Pancreas (tissue), 10 donors: ENCODE measurements at regions not wholly inside any gene's neighbourhood (a gene's known extent, or its start where the extent isn't known, plus 50 kb on each side); places are given as distances from the start of the nearest gene placed in this dataset.

Experiments used
- ATAC-seq, 4 donors: fragments of 200-7000 bp; cut with Tn5 transposase; one replicate each; pipeline versions ENCODE4 v1.8.0 to v1.9.1; 2020; ENCODE audit warnings: mild to moderate bottlenecking in 4 of 4, moderate library complexity in 4 of 4
- DNase-seq, 6 donors: peaks; one replicate each; pipeline ENCODE4 v3.0.0-alpha.2; 2020
- FAIRE-seq: peaks from 2 replicates; lab custom pipeline; 2012; peaks lifted over from hg19 to GRCh38; lab: Jason Lieb, UNC
- H3K27ac ChIP-seq, 4 donors: fragments of 200-600 bp; sonication (generic); 1 replicate in 3 of 4; 2 replicates in 1 of 4; pipeline versions ENCODE4 v1.5.0 to v1.8.0; 2020
- H3K27me3 ChIP-seq, 4 donors: fragments of 200-600 bp; one replicate each; pipeline ENCODE4 v1.8.0; 2021
- H3K36me3 ChIP-seq, 3 donors: fragments of 200-600 bp; sonication (generic) in 1 of 3; one replicate each; pipeline versions ENCODE4 v1.5.0 to v1.8.0; 2020 to 2021
- H3K4me1 ChIP-seq, 3 donors: fragments of 200-600 bp; one replicate each; pipeline ENCODE4 v1.8.0; 2021
- H3K4me3 ChIP-seq, 4 donors: fragments of 200-600 bp; sonication (generic) in 2 of 4; one replicate each; pipeline versions ENCODE4 v1.5.0 to v1.8.0; 2020 to 2021
- H3K9me3 ChIP-seq, 4 donors: fragments of 200-600 bp; one replicate each; pipeline ENCODE4 v1.8.0; 2021
- WGBS, 2 donors: extraction: QIAGEN DNeasy Blood & Tissue Kit; methylation state at CpG; one replicate each; pipeline ENCODE4 v1.1.7; 2013; 5-methylcytosine and 5-hydroxymethylcytosine counted together
- intact Hi-C, 3 donors: fragments of 100-400 bp; cut with DNase I; formaldehyde crosslinking; loops; one replicate each; pipeline versions ENCODE4 v1.11.1 to v1.14.2; 2022
- TF ChIP-seq, protein P1 (sequence below), 4 donors: fragments of 200-600 bp; sonication (generic) in 3 of 4; IDR thresholded peaks; one replicate each; pipeline versions ENCODE4 v1.5.0 to v1.8.0; 2021; ENCODE audit warnings: antibody characterized with exemption in 4 of 4
- donor health status: healthy with polysubstance abuse.
- donor health status: DM: no; HTN: no; CAD: no; lungs with moderate emphysema.
- donor health status: DM: no; HTN: no; CAD: no.
- donor health status: control.
- donor health status: control.
- donor health status: Bipolar disorder and iron deficiency.
- donor health status: DM: yes; HTN: yes; CAD: no.
- donor health status: DM: no; HTN: no; CAD: no.
- donor health status: DM: no; HTN: no; CAD: no.
- donor health status: DM: yes; HTN: yes; CAD: no.

DNA sequence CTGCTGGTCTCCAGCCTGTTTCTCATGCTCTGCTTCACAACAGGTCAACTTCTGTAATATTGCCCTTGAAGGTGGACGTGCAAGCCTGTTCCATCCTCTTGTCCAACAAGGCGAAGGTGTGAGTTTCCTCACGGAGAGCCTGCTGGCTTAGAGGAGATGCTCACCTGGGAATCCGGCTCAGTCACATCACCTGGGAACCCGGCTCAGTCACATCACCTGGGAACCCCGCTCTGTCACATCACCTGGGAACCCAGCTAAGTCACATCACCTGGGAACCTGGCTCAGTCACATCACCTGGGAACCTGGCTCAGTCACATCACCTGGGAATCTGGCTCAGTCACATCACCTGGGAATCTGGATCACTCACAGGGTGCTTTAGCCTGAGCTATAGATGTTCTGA is 230.1 kb downstream of the ERMARD start:
- intact Hi-C loops: no loop called here
- H3K36me3 ChIP-seq: no peaks in the 10 kb centered on the region
- DNase-seq (peak in 1 of 6 donors; percentile 20), FAIRE-seq (no peak), ATAC-seq (no peak)
- 74 to 83% methylated on average over 6 of the region's 6 CpGs for WGBS, 2 donors
- TF ChIP-seq, protein P1, sequence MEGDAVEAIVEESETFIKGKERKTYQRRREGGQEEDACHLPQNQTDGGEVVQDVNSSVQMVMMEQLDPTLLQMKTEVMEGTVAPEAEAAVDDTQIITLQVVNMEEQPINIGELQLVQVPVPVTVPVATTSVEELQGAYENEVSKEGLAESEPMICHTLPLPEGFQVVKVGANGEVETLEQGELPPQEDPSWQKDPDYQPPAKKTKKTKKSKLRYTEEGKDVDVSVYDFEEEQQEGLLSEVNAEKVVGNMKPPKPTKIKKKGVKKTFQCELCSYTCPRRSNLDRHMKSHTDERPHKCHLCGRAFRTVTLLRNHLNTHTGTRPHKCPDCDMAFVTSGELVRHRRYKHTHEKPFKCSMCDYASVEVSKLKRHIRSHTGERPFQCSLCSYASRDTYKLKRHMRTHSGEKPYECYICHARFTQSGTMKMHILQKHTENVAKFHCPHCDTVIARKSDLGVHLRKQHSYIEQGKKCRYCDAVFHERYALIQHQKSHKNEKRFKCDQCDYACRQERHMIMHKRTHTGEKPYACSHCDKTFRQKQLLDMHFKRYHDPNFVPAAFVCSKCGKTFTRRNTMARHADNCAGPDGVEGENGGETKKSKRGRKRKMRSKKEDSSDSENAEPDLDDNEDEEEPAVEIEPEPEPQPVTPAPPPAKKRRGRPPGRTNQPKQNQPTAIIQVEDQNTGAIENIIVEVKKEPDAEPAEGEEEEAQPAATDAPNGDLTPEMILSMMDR (IDR thresholded peaks at IDR 0.05): no peak
- no peak overlapping the region for H3K27ac ChIP-seq
- H3K4me3 ChIP-seq: no peak overlapping the region
- no peaks in the 10 kb centered on the region for H3K27me3 ChIP-seq
- no peaks in the 10 kb centered on the region for H3K4me1 ChIP-seq
- H3K9me3 ChIP-seq: no peaks in the 10 kb centered on the region

DNA sequence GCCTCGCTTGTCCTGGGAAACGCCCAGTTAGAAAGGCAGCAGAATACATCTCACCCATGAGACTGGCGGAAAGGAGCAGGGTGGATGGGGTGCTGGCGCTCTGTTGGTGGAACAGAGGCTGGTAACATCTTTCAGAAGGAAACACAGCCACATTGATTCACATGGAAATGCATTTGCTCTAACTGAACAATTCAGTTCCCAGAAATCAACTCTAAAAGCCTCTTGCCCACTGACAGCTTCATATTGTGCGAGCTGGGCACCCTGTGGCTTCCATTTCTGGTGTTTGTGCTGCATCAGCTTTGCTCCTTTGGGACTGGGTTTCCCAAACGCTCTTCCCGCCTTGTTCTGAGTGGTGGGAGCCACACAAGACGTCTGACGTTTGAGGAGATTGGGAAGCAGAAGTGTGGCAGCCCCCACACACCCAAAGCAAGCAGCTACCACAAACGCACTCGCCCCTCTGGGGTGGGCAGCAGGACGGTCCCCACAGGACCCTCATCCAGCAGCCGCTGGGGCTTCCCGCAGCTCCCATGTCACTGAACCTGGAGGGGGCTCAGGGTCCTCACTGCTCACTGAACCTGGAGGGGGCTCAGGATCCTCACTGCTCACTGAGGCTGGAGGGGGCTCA is 229.5 kb downstream of the ERMARD start:
- no peak for FAIRE-seq
- TF ChIP-seq, protein P1 (IDR thresholded peaks at IDR 0.05): no peak
- Histone ChIP-seq H3K27me3 (no peaks in the 10 kb centered on the region), H3K36me3 (no peaks in the 10 kb centered on the region), H3K4me1 (no peaks in the 10 kb centered on the region), H3K9me3 (no peaks in the 10 kb centered on the region), H3K4me3 (no peak overlapping the region), H3K27ac (no peak overlapping the region)
- WGBS, 2 donors: 71 to 80% methylated on average over 14 of the region's 14 CpGs
- peak in 1 of 6 donors; percentile 41 for DNase-seq
- intact Hi-C loops: no loop called here
- no peak for ATAC-seq

DNA sequence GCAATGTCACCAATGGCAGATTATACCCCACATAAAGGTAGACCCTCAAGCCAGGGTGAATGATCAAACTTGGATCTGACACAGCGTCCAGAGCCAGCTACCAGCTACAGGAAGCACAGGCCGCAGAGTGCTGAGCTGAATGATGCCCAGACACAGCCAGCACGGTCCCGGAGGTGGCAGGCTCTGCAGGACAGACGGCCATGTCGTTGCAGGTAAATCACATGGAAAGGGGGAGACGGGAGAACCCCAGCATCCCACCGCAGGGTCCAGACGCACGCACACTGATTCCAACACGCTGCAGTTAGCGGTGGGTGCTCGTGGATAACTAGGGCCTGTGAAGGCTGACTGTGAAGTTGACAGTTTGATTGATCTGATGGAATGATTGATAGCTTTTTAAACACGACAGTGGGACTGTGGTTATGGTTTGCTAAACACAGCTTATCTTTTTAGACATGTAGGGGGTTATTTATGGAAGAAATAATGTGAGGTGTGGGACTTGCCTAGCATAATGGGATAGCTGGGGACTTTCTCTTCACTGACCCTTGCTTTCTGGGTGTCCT is 228.5 kb downstream of the ERMARD start:
- no peaks in the 10 kb centered on the region for H3K9me3 ChIP-seq
- no peaks in the 10 kb centered on the region for H3K4me1 ChIP-seq
- ATAC-seq: no peak
- FAIRE-seq: no peak
- no peaks in the 10 kb centered on the region for H3K27me3 ChIP-seq
- no peak overlapping the region for H3K27ac ChIP-seq
- peak in 1 of 6 donors; percentile 30 for DNase-seq
- 70 to 71% methylated on average over 14 of the region's 14 CpGs for WGBS, 2 donors
- H3K36me3 ChIP-seq: no peaks in the 10 kb centered on the region
- H3K4me3 ChIP-seq: no peak overlapping the region
- intact Hi-C loops: no loop called here
- TF ChIP-seq, protein P1 (IDR thresholded peaks at IDR 0.05): no peak

DNA sequence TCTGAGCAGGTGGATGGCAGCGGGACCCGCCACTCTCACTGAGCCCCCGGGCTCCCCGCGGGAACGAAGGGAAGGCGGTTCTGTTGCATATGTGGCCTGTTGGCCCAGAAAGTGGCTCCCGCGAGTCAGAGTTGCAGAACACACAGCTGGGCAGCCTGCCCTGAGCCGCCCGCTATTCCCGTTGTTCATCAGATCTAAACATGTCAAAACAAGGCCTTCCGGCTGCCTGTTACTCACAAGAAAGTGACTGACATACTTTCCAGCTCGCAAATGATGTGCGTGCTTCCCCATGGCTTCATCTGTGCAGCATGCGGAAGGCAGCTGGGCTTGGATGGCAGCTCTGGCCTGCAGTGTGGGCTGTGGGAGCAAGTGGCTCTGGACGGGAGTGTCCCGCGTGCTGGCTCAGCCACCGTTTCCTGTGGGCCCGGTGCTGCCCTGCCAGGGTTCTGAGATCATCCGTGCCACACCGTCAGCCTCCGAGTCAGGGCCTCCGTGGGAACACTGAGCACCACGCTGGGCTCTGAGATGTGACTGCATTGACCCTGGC is 227.3 kb downstream of the ERMARD start:
- DNase-seq: peak in 1 of 6 donors; percentile 30
- WGBS, 2 donors: 76 to 82% methylated on average over 26 of the region's 26 CpGs
- no peaks in the 10 kb centered on the region for H3K4me1 ChIP-seq
- no peaks in the 10 kb centered on the region for H3K36me3 ChIP-seq
- H3K9me3 ChIP-seq: no peaks in the 10 kb centered on the region
- H3K27me3 ChIP-seq: no peaks in the 10 kb centered on the region
- no peak overlapping the region for H3K27ac ChIP-seq
- TF ChIP-seq, protein P1 (IDR thresholded peaks at IDR 0.05): no peak
- intact Hi-C loops: no loop called here
- FAIRE-seq: no peak
- H3K4me3 ChIP-seq: no peak overlapping the region
- ATAC-seq: no peak
